Suprapubic skin (tissue), 3 donors: ENCODE measurements at regions not wholly inside any gene's neighbourhood (a gene's known extent, or its start where the extent isn't known, plus 50 kb on each side); places are given as distances from the start of the nearest gene placed in this dataset.

ENCODE experiments used
- CTCF ChIP-seq, 2 donors: fragments of 200-600 bp in 1 of 2; fragments of 450-650 bp in 1 of 2; sonication (generic) in 1 of 2; IDR thresholded peaks; one replicate each; pipeline ENCODE4 v1.5.1; 2016 to 2019; ENCODE audit warnings: antibody characterized with exemption in 2 of 2, mild to moderate bottlenecking in 1 of 2, moderate library complexity in 1 of 2
- EP300 ChIP-seq: sonication (generic); formaldehyde crosslinking; IDR thresholded peaks from one replicate; pipeline ENCODE4 v1.6.1; 2017; ENCODE audit warnings: antibody characterized with exemption
- POLR2A ChIP-seq, 2 donors: fragments of 450-650 bp; IDR thresholded peaks; one replicate each; pipeline ENCODE4 v1.6.1; 2017; ENCODE audit warnings: antibody characterized with exemption in 2 of 2, mild to moderate bottlenecking in 2 of 2, moderate library complexity in 2 of 2

- TF ChIP-seq POLR2A (IDR thresholded peaks at IDR 0.05) (no peak), CTCF (IDR thresholded peaks at IDR 0.05) (no peak), EP300 (no peak)
These were observed 89.4 kb upstream of the AFDN start for GRCh38 chr6:167737205-167737830.
